Prostate gland (tissue), 2 donors: ENCODE measurements at regions not wholly inside any gene's neighbourhood (a gene's known extent, or its start where the extent isn't known, plus 50 kb on each side); places are given as distances from the start of the nearest gene placed in this dataset.

Experiments
- DNase-seq: peaks from one replicate; pipeline ENCODE4 v3.0.0-alpha.2; 2019; ENCODE audit warnings: low spot score
- H3K27ac ChIP-seq, 2 donors: fragments of 200-600 bp; sonication (generic); 2 replicates each; pipeline ENCODE4 v1.5.1; 2017 to 2019
- H3K27me3 ChIP-seq: fragments of 200-600 bp; sonication (generic); replicated peaks from 2 replicates; pipeline ENCODE4 v1.5.1; 2019; ENCODE audit not compliant: insufficient read depth
- H3K36me3 ChIP-seq, 2 donors: fragments of 200-600 bp; sonication (generic); 1 replicate in 1 of 2; 2 replicates in 1 of 2; pipeline versions ENCODE4 v1.5.1 to v1.8.1; 2017 to 2019
- H3K4me1 ChIP-seq: fragments of 200-600 bp; sonication (generic); replicated peaks from 2 replicates; pipeline ENCODE4 v1.5.1; 2019
- H3K4me3 ChIP-seq, 2 donors: fragments of 200-600 bp; sonication (generic); 2 replicates each; pipeline ENCODE4 v1.5.1; 2017 to 2019
- H3K9me3 ChIP-seq: fragments of 200-600 bp; sonication (generic); 2 replicates; pipeline ENCODE4 v1.5.1; 2017
- CTCF ChIP-seq, 4 experiments: fragments of 200-600 bp in 2 of 4; fragments of 450-650 bp in 2 of 4; sonication (generic) in 2 of 4; IDR thresholded peaks; 1 replicate in 3 of 4; 2 replicates in 1 of 4; pipeline ENCODE4 v1.5.1; 2016 to 2019; ENCODE audit warnings: antibody characterized with exemption in 4 of 4, mild to moderate bottlenecking in 2 of 4, moderate library complexity in 2 of 4
- POLR2A ChIP-seq: fragments of 450-650 bp; IDR thresholded peaks from one replicate; pipeline ENCODE4 v1.6.1; 2016; ENCODE audit warnings: antibody characterized with exemption, mild to moderate bottlenecking
- POLR2AphosphoS5 ChIP-seq: sonication (generic); formaldehyde crosslinking; IDR thresholded peaks from one replicate; pipeline ENCODE4 v1.6.1; 2017; ENCODE audit warnings: antibody characterized with exemption
- WGBS: methylation state at CpG from one replicate; pipeline ENCODE4 v1.1.5; 2018; 5-methylcytosine and 5-hydroxymethylcytosine counted together
- intact Hi-C: fragments of 100-400 bp; cut with DNase I; formaldehyde crosslinking; loops from one replicate; pipeline ENCODE4 v1.14.2; 2022

GRCh38 chr1:188846468-188846867 is 1631.2 kb downstream of the BRINP3 start:
- DNase-seq: no peak
- WGBS: 97% methylated on average over 6 of the region's 6 CpGs

GRCh38 chr1:188857526-188858087 is 1620.1 kb downstream of the BRINP3 start:
- DNase-seq: no peak
- H3K4me3 ChIP-seq: no peak overlapping the region
- H3K9me3 ChIP-seq: no peaks in the 10 kb centered on the region
- WGBS: 94% methylated on average over 25 of the region's 31 CpGs
- H3K27ac ChIP-seq: no peak overlapping the region
- H3K36me3 ChIP-seq: no peaks in the 10 kb centered on the region
- no peaks in the 10 kb centered on the region for H3K4me1 ChIP-seq
- intact Hi-C loops: no loop called here
- no peaks in the 10 kb centered on the region for H3K27me3 ChIP-seq
- TF ChIP-seq POLR2A (no peak), CTCF (IDR thresholded peaks at IDR 0.05) (no peak), POLR2AphosphoS5 (no peak)

More at GRCh38 chr1:188846468-188846867, 1631.2 kb downstream of the BRINP3 start:
- intact Hi-C loops: no loop called here
- no peak for TF ChIP-seq POLR2A
- no peak for TF ChIP-seq POLR2AphosphoS5
- no peak for TF ChIP-seq CTCF (IDR thresholded peaks at IDR 0.05)
- Histone ChIP-seq H3K4me1 (no peaks in the 10 kb centered on the region), H3K4me3 (no peak overlapping the region), H3K27ac (no peak overlapping the region), H3K36me3 (no peaks in the 10 kb centered on the region), H3K27me3 (no peaks in the 10 kb centered on the region), H3K9me3 (no peaks in the 10 kb centered on the region)

GRCh38 chr1:188867614-188868013 is 1610.0 kb downstream of the BRINP3 start:
- no peak overlapping the region for H3K27ac ChIP-seq
- TF ChIP-seq CTCF (IDR thresholded peaks at IDR 0.05): no peak
- no peak for TF ChIP-seq POLR2AphosphoS5
- H3K36me3 ChIP-seq: no peaks in the 10 kb centered on the region
- H3K9me3 ChIP-seq: no peaks in the 10 kb centered on the region
- no peaks in the 10 kb centered on the region for H3K4me1 ChIP-seq
- no peak for DNase-seq
- intact Hi-C loops: no loop called here
- H3K4me3 ChIP-seq: no peak overlapping the region
- no peaks in the 10 kb centered on the region for H3K27me3 ChIP-seq

GRCh38 chr1:188871164-188871563 is 1606.5 kb downstream of the BRINP3 start:
- 69% methylated on average over 1 of the region's 1 CpG for WGBS
- TF ChIP-seq POLR2AphosphoS5 (no peak), CTCF (IDR thresholded peaks at IDR 0.05) (no peak), POLR2A (no peak)
- Histone ChIP-seq H3K27ac (no peak overlapping the region), H3K4me3 (no peak overlapping the region), H3K36me3 (no peaks in the 10 kb centered on the region), H3K27me3 (no peaks in the 10 kb centered on the region), H3K9me3 (no peaks in the 10 kb centered on the region), H3K4me1 (no peaks in the 10 kb centered on the region)
- intact Hi-C loops: no loop called here
- no peak for DNase-seq

GRCh38 chr1:188872376-188872775 is 1605.3 kb downstream of the BRINP3 start:
- Histone ChIP-seq H3K4me1 (no peaks in the 10 kb centered on the region), H3K36me3 (no peaks in the 10 kb centered on the region), H3K9me3 (no peaks in the 10 kb centered on the region), H3K27ac (no peak overlapping the region), H3K27me3 (no peaks in the 10 kb centered on the region), H3K4me3 (no peak overlapping the region)
- DNase-seq: no peak
- 81% methylated on average over 2 of the region's 2 CpGs for WGBS
- intact Hi-C loops: no loop called here
- TF ChIP-seq CTCF (IDR thresholded peaks at IDR 0.05) (no peak), POLR2A (no peak), POLR2AphosphoS5 (no peak)
